ENCODE measurements at regions not wholly inside any gene's neighbourhood (a gene's known extent, or its start where the extent isn't known, plus 50 kb on each side); places are given as distances from the start of the nearest gene placed in this dataset.

GRCh38 chr5:78716206-78716605 lies 67.6 kb upstream of the LHFPL2 start:
- TF ChIP-seq POLR2AphosphoS5 (IDR thresholded peaks at IDR 0.05) (no peak), POLR2A (IDR thresholded peaks at IDR 0.05) (no peak)
- TF ChIP-seq, protein P1, sequence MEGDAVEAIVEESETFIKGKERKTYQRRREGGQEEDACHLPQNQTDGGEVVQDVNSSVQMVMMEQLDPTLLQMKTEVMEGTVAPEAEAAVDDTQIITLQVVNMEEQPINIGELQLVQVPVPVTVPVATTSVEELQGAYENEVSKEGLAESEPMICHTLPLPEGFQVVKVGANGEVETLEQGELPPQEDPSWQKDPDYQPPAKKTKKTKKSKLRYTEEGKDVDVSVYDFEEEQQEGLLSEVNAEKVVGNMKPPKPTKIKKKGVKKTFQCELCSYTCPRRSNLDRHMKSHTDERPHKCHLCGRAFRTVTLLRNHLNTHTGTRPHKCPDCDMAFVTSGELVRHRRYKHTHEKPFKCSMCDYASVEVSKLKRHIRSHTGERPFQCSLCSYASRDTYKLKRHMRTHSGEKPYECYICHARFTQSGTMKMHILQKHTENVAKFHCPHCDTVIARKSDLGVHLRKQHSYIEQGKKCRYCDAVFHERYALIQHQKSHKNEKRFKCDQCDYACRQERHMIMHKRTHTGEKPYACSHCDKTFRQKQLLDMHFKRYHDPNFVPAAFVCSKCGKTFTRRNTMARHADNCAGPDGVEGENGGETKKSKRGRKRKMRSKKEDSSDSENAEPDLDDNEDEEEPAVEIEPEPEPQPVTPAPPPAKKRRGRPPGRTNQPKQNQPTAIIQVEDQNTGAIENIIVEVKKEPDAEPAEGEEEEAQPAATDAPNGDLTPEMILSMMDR (IDR thresholded peaks at IDR 0.05) = no peak

Data from stomach (tissue), 4 donors.